ENCODE measurements at regions not wholly inside any gene's neighbourhood (a gene's known extent, or its start where the extent isn't known, plus 50 kb on each side); places are given as distances from the start of the nearest gene placed in this dataset. TPM values are rescaled to one million over a fixed set of nuclear protein-coding genes. Genes with fewer than 3 reads are reported as not detected.

DNA sequence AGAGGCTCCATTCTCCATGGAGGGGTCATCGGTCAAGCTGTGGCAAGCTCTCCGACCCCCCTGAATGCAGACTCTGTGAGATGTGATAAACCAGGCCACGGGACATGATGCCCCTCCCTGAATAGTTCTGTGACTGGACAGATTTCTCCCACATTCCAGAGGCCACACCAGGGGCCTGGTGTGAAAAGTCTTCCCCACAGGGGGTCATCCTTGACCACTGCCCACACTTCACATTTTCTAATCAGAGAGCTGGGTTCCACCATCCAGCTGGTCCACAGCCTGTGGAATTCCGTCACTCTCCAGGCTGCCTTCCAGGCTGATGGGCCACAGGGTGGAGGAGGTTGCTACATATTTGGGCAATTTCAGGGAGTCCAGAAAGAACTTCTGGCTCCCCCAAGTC is 51.3 kb upstream of the CYRIA start:
- Histone ChIP-seq H2BK5ac (ENCODE audit: low read length) (no peak overlapping the region), H3K4me3 (ENCODE audit: low read length) (no peak overlapping the region), H3K36me3 (ENCODE audit: control insufficient read depth, insufficient read depth, low read length) (no peaks in the 10 kb centered on the region), H4K8ac (ENCODE audit: low read depth, low read length) (no peak overlapping the region), H4K5ac (ENCODE audit: low read length) (no peak overlapping the region), H3K18ac (ENCODE audit: low read length) (no peak overlapping the region), H3K4me2 (ENCODE audit: low read length) (no peak overlapping the region), H3K27ac (ENCODE audit: low read depth, low read length) (no peak overlapping the region), H3K4ac (ENCODE audit: low read depth, low read length) (no peak overlapping the region), H3K9ac (ENCODE audit: low read length) (no peak overlapping the region), H3K56ac (ENCODE audit: low read length) (no peak overlapping the region), H2BK15ac (replicated peaks; ENCODE audit: low read depth) (no peak overlapping the region), H3K79me2 (ENCODE audit: control insufficient read depth, insufficient read depth, low read length) (no peaks in the 10 kb centered on the region), H2BK120ac (ENCODE audit: low read depth, low read length) (no peak overlapping the region), H3K4me1 (ENCODE audit: control insufficient read depth, low read depth, low read length) (peaks cover 4% of the 10 kb centered on the region), H3K23ac (ENCODE audit: low read length) (no peak overlapping the region), H3K27me3 (ENCODE audit: insufficient read depth, low read length, poor library complexity) (no peaks in the 10 kb centered on the region), H3K79me1 (ENCODE audit: low read length) (no peaks in the 10 kb centered on the region), H2AK5ac (ENCODE audit: low read length) (peak overlapping the region; percentile 5)
- WGBS (ENCODE audit: extremely low coverage, insufficient coverage, low lambda C conversion rate), result no CpG with 5 or more reads among the region's 4 CpGs
- DNase-seq, result peak; percentile 18

DNA sequence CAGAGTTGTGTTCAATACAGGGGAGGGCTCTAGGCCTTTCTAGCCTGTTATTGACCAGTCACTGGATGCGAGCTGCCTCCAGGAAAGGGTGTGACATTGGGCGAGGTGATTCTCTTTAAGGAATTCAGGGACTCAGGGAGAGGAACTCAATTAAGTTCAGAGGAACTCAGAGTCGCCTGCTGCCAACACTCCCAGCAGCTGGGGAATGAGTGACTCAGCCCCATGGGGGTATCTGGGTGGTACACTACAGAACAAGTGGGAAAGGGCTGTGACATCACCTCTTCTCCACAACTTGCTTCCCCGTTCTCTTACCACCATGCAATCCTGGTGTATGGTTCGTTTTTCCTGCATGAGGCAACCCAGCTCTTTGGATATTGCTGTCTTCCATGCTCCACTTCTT is 50.4 kb upstream of the CYRIA start:
- Histone ChIP-seq H3K4me2 (ENCODE audit: low read length) (no peak overlapping the region), H3K27ac (ENCODE audit: low read depth, low read length) (no peak overlapping the region)
- peak; percentile 47 for DNase-seq

More for the DNA sequence above, 50.4 kb upstream of the CYRIA start:
- no peak overlapping the region for H4K8ac ChIP-seq (ENCODE audit: low read depth, low read length)
- H3K36me3 ChIP-seq (ENCODE audit: control insufficient read depth, insufficient read depth, low read length), result no peaks in the 10 kb centered on the region
- no peak overlapping the region for H2BK15ac ChIP-seq (replicated peaks; ENCODE audit: low read depth)
- H3K4me1 ChIP-seq (ENCODE audit: control insufficient read depth, low read depth, low read length), result peaks cover 4% of the 10 kb centered on the region
- H3K4ac ChIP-seq (ENCODE audit: low read depth, low read length), result no peak overlapping the region
- no CpG with 5 or more reads among the region's 5 CpGs for WGBS (ENCODE audit: extremely low coverage, insufficient coverage, low lambda C conversion rate)
- H2BK120ac ChIP-seq (ENCODE audit: low read depth, low read length), result no peak overlapping the region
- H3K79me2 ChIP-seq (ENCODE audit: control insufficient read depth, insufficient read depth, low read length), result no peaks in the 10 kb centered on the region
- no peak overlapping the region for H3K56ac ChIP-seq (ENCODE audit: low read length)
- no peak overlapping the region for H3K23ac ChIP-seq (ENCODE audit: low read length)
- no peaks in the 10 kb centered on the region for H3K27me3 ChIP-seq (ENCODE audit: insufficient read depth, low read length, poor library complexity)
- no peak overlapping the region for H4K5ac ChIP-seq (ENCODE audit: low read length)
- no peaks in the 10 kb centered on the region for H3K79me1 ChIP-seq (ENCODE audit: low read length)
- H2AK5ac ChIP-seq (ENCODE audit: low read length), result no peak overlapping the region
- H3K4me3 ChIP-seq (ENCODE audit: low read length), result no peak overlapping the region
- no peak overlapping the region for H3K18ac ChIP-seq (ENCODE audit: low read length)
- no peak overlapping the region for H2BK5ac ChIP-seq (ENCODE audit: low read length)
- H3K9ac ChIP-seq (ENCODE audit: low read length), result no peak overlapping the region

Small RNA genes lying in the stretch of these regions (small RNA-seq; reads per million reads assigned to genes)
- gene RN7SKP168 (ENCODE audit: insufficient read depth), result not detected

Measured in mesendoderm (in vitro differentiated cells).